Activated naive CD4-positive, alpha-beta T cell treated with anti-CD3 and anti-CD28 coated beads, Interleukin-2, amount 10 ng/mL, durations not matched to agents 7 days and 5 days (primary cell): ENCODE measurements at regions not wholly inside any gene's neighbourhood (a gene's known extent, or its start where the extent isn't known, plus 50 kb on each side); places are given as distances from the start of the nearest gene placed in this dataset.

Source experiments
- CTCF ChIA-PET: fragments of 350-600 bp; sonication (Branson Sonifier 250); formaldehyde crosslinking; loops from one replicate; lab custom pipeline; 2021; ENCODE audit warnings: antibody characterized with exemption; lab: Charles Lee
- DNase-seq: peaks from one replicate; pipeline ENCODE4 v3.0.0-alpha.2; 2020
- H3K27ac Mint-ChIP-seq: one replicate; pipeline ENCODE4 v1.8.0; 2021; ENCODE audit warnings: mild to moderate bottlenecking, moderate library complexity, mixed read lengths
- H3K27me3 Mint-ChIP-seq: one replicate; pipeline ENCODE4 v1.8.0; 2021; ENCODE audit warnings: mild to moderate bottlenecking, mixed read lengths
- H3K36me3 Mint-ChIP-seq: one replicate; pipeline ENCODE4 v1.8.0; 2021; ENCODE audit warnings: mixed read lengths
- H3K4me1 Mint-ChIP-seq: one replicate; pipeline ENCODE4 v1.8.0; 2021; ENCODE audit warnings: mixed read lengths
- H3K4me3 Mint-ChIP-seq: one replicate; pipeline ENCODE4 v1.8.0; 2021; ENCODE audit warnings: mild to moderate bottlenecking, moderate library complexity, mixed read lengths
- H3K9me3 Mint-ChIP-seq: one replicate; pipeline ENCODE4 v1.8.0; 2021; ENCODE audit warnings: mixed read lengths

DNA sequence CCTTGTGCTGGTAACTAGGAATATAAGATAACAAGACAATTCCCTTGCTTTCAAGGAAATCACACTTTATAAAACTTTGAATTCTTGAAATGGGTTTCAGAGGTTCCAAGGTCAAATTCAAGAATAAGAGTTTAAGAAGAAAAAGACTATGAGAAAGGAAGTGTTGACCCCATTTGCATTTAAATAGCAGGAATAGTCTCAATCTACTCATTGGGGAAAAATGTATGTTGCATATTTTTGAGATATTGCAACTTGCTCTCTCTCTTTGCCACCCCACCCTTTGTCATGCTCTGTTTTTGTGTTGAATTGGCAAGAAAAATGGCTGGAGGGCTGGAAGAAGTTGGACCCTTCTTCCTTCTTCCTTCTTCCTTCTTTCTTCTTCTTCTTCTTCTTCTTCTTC lies 699.2 kb downstream of the TUSC7 start:
- no peaks in the 10 kb centered on the region for H3K4me1 Mint-ChIP-seq
- no peak for DNase-seq
- no peaks in the 10 kb centered on the region for H3K36me3 Mint-ChIP-seq
- no peak overlapping the region for H3K4me3 Mint-ChIP-seq
- H3K27ac Mint-ChIP-seq = no peak overlapping the region
- CTCF ChIA-PET = no interaction called here
- H3K9me3 Mint-ChIP-seq = no peaks in the 10 kb centered on the region
- H3K27me3 Mint-ChIP-seq = no peaks in the 10 kb centered on the region

DNA sequence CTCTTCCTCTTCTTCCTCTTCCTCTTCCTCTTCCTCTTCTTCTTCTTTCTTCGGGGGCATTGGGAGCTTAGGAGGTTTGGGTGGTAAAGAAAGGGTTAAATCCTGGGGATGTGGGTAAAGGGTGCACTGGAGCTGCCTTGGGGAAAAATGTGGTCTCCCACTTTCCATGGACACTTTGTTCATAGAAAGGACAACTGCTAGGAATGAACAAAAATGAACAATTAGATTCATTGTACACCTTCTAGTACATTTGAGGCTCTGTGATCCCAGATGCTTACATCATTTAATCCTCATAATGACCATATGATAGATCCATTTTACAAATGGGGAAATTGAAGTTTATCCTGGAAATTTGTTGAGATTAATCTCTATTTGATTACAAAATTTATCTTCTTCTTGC lies 699.7 kb downstream of the TUSC7 start:
- Mint-ChIP-seq H3K4me3 (no peak overlapping the region), H3K27me3 (no peaks in the 10 kb centered on the region), H3K27ac (no peak overlapping the region), H3K36me3 (no peaks in the 10 kb centered on the region), H3K9me3 (no peaks in the 10 kb centered on the region), H3K4me1 (no peaks in the 10 kb centered on the region)
- CTCF ChIA-PET = no interaction called here
- DNase-seq = no peak

GRCh38 chr3:117409701-117410459 lies 700.3 kb downstream of the TUSC7 start:
- Mint-ChIP-seq H3K4me3 (no peak overlapping the region), H3K27me3 (no peaks in the 10 kb centered on the region), H3K9me3 (no peaks in the 10 kb centered on the region), H3K27ac (no peak overlapping the region), H3K4me1 (no peaks in the 10 kb centered on the region), H3K36me3 (no peaks in the 10 kb centered on the region)
- no peak for DNase-seq
- CTCF ChIA-PET = no interaction called here

GRCh38 chr3:117411971-117412370 lies 702.4 kb downstream of the TUSC7 start:
- Mint-ChIP-seq H3K9me3 (no peaks in the 10 kb centered on the region), H3K27ac (no peak overlapping the region), H3K4me3 (no peak overlapping the region), H3K36me3 (no peaks in the 10 kb centered on the region), H3K4me1 (no peaks in the 10 kb centered on the region), H3K27me3 (no peaks in the 10 kb centered on the region)
- DNase-seq = no peak
- CTCF ChIA-PET = no interaction called here

- Mint-ChIP-seq H3K36me3 (no peaks in the 10 kb centered on the region), H3K4me1 (no peaks in the 10 kb centered on the region), H3K4me3 (no peak overlapping the region), H3K27me3 (no peaks in the 10 kb centered on the region), H3K9me3 (no peaks in the 10 kb centered on the region), H3K27ac (no peak overlapping the region)
- DNase-seq = no peak
- CTCF ChIA-PET = no interaction called here
Measured at GRCh38 chr3:117417411-117417810, 707.8 kb downstream of the TUSC7 start.

DNA sequence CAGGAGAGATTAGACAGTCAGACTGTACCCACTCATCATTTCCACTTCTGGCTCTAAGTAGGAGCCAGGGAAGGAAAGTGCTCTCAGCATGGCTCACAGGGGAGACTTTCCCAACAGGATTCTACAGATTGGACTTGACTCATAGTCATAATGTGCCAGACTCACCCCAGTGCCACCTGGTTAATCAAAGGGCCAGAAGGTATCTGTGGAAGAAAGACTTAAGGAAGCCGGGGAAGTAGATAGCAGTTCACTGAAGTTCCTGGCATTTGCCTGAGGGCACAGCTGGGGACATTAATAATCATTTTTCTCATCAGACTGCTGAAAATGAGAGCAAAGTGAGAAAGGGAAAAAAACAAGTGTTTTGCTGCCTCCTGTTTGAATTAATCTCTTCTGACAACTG lies 717.5 kb downstream of the TUSC7 start:
- no peaks in the 10 kb centered on the region for H3K36me3 Mint-ChIP-seq
- H3K27me3 Mint-ChIP-seq = no peaks in the 10 kb centered on the region
- CTCF ChIA-PET = no interaction called here
- H3K27ac Mint-ChIP-seq = no peak overlapping the region
- H3K4me3 Mint-ChIP-seq = no peak overlapping the region
- H3K9me3 Mint-ChIP-seq = no peaks in the 10 kb centered on the region
- no peaks in the 10 kb centered on the region for H3K4me1 Mint-ChIP-seq
- no peak for DNase-seq

DNA sequence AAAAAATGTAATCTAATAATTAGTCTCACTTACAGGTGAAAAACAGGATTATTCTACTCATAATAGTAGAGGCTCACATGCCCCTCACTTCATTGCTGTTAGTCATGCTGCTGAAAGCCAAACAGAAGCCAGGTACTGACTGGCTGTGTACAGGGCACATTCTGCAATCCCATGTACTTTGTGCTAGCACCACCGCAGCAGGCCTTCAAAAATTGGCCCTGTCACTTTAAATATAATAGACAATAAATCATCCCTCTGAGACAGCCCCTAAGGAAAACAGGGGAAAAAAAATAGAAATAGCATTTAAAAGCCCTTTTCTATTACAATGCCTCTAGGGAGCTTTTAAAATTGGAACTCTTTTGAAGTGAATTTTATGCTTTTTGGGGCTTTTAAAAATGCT lies 723.8 kb downstream of the TUSC7 start:
- H3K4me1 Mint-ChIP-seq = no peaks in the 10 kb centered on the region
- no peaks in the 10 kb centered on the region for H3K27me3 Mint-ChIP-seq
- DNase-seq = no peak

GRCh38 chr3:117434661-117435412 lies 725.3 kb downstream of the TUSC7 start:
- Mint-ChIP-seq H3K27ac (no peak overlapping the region), H3K9me3 (no peaks in the 10 kb centered on the region), H3K4me1 (no peaks in the 10 kb centered on the region), H3K27me3 (no peaks in the 10 kb centered on the region), H3K36me3 (no peaks in the 10 kb centered on the region), H3K4me3 (no peak overlapping the region)
- no peak for DNase-seq
- CTCF ChIA-PET = no interaction called here

More for the DNA sequence above, 723.8 kb downstream of the TUSC7 start:
- no peaks in the 10 kb centered on the region for H3K9me3 Mint-ChIP-seq
- no peak overlapping the region for H3K27ac Mint-ChIP-seq
- H3K36me3 Mint-ChIP-seq = no peaks in the 10 kb centered on the region
- no peak overlapping the region for H3K4me3 Mint-ChIP-seq
- CTCF ChIA-PET = no interaction called here

DNA sequence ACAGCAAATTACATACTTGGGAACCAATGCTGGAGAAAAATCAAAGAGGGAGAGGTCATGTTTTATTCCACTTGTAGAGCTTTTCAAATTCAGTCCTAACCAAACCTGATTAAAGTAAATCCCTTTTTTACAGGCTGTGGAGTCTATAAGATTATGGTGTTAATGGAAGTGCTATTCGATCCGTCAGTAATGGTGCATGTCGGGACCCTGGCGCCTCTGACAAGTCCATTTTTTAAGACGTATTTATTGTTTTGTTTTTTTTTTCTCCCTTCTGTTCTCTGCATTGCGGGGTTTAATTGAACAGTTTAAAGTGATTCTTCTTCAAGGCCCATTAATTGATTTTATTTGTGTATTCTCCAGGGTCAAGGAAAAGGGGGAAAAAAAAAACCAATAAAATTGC lies 725.9 kb downstream of the TUSC7 start:
- H3K4me3 Mint-ChIP-seq = no peak overlapping the region
- no peaks in the 10 kb centered on the region for H3K4me1 Mint-ChIP-seq
- DNase-seq = no peak
- H3K36me3 Mint-ChIP-seq = no peaks in the 10 kb centered on the region
- CTCF ChIA-PET = no interaction called here
- no peaks in the 10 kb centered on the region for H3K27me3 Mint-ChIP-seq
- H3K9me3 Mint-ChIP-seq = no peaks in the 10 kb centered on the region
- H3K27ac Mint-ChIP-seq = no peak overlapping the region

GRCh38 chr3:117439812-117440211 lies 730.2 kb downstream of the TUSC7 start:
- no peak for DNase-seq
- no peak overlapping the region for H3K27ac Mint-ChIP-seq
- CTCF ChIA-PET = no interaction called here
- H3K9me3 Mint-ChIP-seq = no peaks in the 10 kb centered on the region
- H3K4me3 Mint-ChIP-seq = no peak overlapping the region
- no peaks in the 10 kb centered on the region for H3K4me1 Mint-ChIP-seq
- H3K36me3 Mint-ChIP-seq = no peaks in the 10 kb centered on the region
- no peaks in the 10 kb centered on the region for H3K27me3 Mint-ChIP-seq

- H3K9me3 Mint-ChIP-seq = no peaks in the 10 kb centered on the region
- H3K36me3 Mint-ChIP-seq = no peaks in the 10 kb centered on the region
- CTCF ChIA-PET = no interaction called here
- H3K27ac Mint-ChIP-seq = no peak overlapping the region
- no peak overlapping the region for H3K4me3 Mint-ChIP-seq
- H3K27me3 Mint-ChIP-seq = no peaks in the 10 kb centered on the region
- no peaks in the 10 kb centered on the region for H3K4me1 Mint-ChIP-seq
- no peak for DNase-seq
Measured at GRCh38 chr3:117441851-117442250, 732.3 kb downstream of the TUSC7 start.

GRCh38 chr3:117442566-117442965 lies 733.0 kb downstream of the TUSC7 start:
- no peaks in the 10 kb centered on the region for H3K4me1 Mint-ChIP-seq
- H3K9me3 Mint-ChIP-seq = no peaks in the 10 kb centered on the region
- H3K4me3 Mint-ChIP-seq = no peak overlapping the region
- CTCF ChIA-PET = no interaction called here
- H3K27me3 Mint-ChIP-seq = no peaks in the 10 kb centered on the region
- H3K36me3 Mint-ChIP-seq = no peaks in the 10 kb centered on the region
- no peak for DNase-seq
- no peak overlapping the region for H3K27ac Mint-ChIP-seq

DNA sequence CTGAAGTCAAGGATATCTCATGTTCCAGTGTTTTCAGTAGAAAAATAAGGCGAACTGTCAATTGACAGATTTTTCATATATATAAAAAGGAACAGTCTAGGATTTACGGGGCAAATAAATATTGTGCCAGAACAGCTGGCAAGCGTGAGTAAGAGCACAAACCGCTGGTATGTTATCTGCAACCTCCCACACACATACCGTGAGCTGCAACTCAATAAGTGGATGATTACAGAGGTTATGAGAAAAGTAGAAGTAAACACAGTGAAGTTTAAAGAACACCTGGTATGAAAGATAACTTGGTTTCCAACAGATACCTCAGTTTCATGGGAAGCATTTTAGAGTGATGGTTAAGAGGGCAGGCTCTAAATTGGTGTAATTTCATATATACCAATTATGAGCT lies 733.4 kb downstream of the TUSC7 start:
- CTCF ChIA-PET = no interaction called here
- Mint-ChIP-seq H3K4me3 (no peak overlapping the region), H3K4me1 (no peaks in the 10 kb centered on the region), H3K27ac (no peak overlapping the region), H3K9me3 (no peaks in the 10 kb centered on the region), H3K36me3 (no peaks in the 10 kb centered on the region), H3K27me3 (no peaks in the 10 kb centered on the region)
- no peak for DNase-seq

- Mint-ChIP-seq H3K4me1 (no peaks in the 10 kb centered on the region), H3K27me3 (no peaks in the 10 kb centered on the region), H3K36me3 (no peaks in the 10 kb centered on the region), H3K9me3 (no peaks in the 10 kb centered on the region), H3K4me3 (no peak overlapping the region), H3K27ac (no peak overlapping the region)
- no peak for DNase-seq
- CTCF ChIA-PET = no interaction called here
Measured at GRCh38 chr3:117444175-117444574, 734.6 kb downstream of the TUSC7 start.

DNA sequence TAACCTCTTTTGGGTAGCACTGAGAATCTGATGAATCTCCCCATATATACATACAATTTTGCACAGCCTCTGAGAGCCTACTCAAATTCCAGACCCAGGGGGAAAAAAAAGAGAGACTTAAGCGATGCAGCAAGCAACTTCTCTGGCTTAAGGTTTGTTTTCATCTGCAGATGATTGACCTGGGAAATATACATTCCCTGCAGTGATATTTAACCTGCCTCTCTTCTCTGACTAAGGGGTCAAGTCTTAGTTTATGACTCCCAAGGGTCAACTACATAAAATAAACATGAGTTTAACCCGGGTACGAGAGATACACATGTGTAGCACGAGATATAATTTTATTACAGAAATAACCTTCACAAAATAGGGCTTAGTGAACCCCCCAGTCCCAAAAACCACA lies 737.8 kb downstream of the TUSC7 start:
- no peak overlapping the region for H3K4me3 Mint-ChIP-seq
- no peak overlapping the region for H3K27ac Mint-ChIP-seq
- no peaks in the 10 kb centered on the region for H3K36me3 Mint-ChIP-seq
- H3K9me3 Mint-ChIP-seq = no peaks in the 10 kb centered on the region
- CTCF ChIA-PET = no interaction called here
- no peaks in the 10 kb centered on the region for H3K27me3 Mint-ChIP-seq
- DNase-seq = no peak
- H3K4me1 Mint-ChIP-seq = no peaks in the 10 kb centered on the region
